ENCODE measurements at regions not wholly inside any gene's neighbourhood (a gene's known extent, or its start where the extent isn't known, plus 50 kb on each side); places are given as distances from the start of the nearest gene placed in this dataset.

DNA sequence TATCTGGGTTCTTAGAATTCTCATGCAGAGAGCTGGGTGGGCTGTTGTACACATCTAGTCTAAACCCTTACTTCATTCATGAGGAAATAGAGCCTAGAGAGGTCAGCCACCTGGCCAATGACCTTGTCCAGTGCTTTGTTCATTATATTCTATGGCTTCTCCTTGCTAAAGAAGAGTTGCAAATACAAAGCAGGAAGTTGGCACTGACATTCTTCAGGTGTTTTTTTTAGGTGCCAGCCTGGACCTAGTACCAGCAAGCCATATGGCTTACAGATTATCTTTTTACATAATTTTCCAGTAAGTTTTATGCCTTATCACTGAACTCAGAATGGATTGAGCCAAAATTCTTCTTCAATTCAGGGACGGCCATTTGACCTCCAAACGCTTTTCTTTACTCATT is 54.7 kb upstream of the PGM2 start:
- TF ChIP-seq, protein P1, sequence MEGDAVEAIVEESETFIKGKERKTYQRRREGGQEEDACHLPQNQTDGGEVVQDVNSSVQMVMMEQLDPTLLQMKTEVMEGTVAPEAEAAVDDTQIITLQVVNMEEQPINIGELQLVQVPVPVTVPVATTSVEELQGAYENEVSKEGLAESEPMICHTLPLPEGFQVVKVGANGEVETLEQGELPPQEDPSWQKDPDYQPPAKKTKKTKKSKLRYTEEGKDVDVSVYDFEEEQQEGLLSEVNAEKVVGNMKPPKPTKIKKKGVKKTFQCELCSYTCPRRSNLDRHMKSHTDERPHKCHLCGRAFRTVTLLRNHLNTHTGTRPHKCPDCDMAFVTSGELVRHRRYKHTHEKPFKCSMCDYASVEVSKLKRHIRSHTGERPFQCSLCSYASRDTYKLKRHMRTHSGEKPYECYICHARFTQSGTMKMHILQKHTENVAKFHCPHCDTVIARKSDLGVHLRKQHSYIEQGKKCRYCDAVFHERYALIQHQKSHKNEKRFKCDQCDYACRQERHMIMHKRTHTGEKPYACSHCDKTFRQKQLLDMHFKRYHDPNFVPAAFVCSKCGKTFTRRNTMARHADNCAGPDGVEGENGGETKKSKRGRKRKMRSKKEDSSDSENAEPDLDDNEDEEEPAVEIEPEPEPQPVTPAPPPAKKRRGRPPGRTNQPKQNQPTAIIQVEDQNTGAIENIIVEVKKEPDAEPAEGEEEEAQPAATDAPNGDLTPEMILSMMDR (IDR thresholded peaks at IDR 0.05; ENCODE audit: insufficient read depth, low read length, severe bottlenecking): no peak
- Histone ChIP-seq H3K36me3 (ENCODE audit: control insufficient read depth, insufficient read depth, low read length) (no peaks in the 10 kb centered on the region), H3K27me3 (ENCODE audit: control insufficient read depth, insufficient read depth, low read length) (no peaks in the 10 kb centered on the region), H3K4me3 (ENCODE audit: low read depth, low read length) (no peak overlapping the region)
- DNase-seq (ENCODE audit: low read depth): no peak
- FAIRE-seq: no peak

DNA sequence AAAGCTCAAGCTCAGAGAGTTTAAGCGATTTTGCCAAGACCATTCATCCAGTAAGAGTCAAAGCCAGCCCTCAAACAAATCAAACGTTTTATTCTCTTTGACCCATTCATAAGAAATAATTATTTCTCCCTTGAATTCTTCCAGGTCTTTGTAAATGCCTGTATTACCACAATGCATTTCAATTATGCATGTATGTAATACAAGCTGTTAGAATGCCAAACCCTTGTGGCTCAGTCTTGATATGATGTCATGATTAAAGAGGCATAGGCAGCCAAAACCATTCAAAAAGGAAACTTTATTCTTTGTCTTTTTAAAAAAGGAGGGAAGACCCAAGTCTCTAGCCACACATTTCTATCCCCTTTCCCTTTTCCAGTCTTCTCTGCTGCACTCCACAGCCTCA is 56.5 kb upstream of the PGM2 start:
- DNase-seq (ENCODE audit: low read depth) (peak; percentile 20), FAIRE-seq (no peak)
- TF ChIP-seq, protein P1 (IDR thresholded peaks at IDR 0.05; ENCODE audit: insufficient read depth, low read length, severe bottlenecking): no peak
- Histone ChIP-seq H3K36me3 (ENCODE audit: control insufficient read depth, insufficient read depth, low read length) (no peaks in the 10 kb centered on the region), H3K27me3 (ENCODE audit: control insufficient read depth, insufficient read depth, low read length) (no peaks in the 10 kb centered on the region), H3K4me3 (ENCODE audit: low read depth, low read length) (no peak overlapping the region)

DNA sequence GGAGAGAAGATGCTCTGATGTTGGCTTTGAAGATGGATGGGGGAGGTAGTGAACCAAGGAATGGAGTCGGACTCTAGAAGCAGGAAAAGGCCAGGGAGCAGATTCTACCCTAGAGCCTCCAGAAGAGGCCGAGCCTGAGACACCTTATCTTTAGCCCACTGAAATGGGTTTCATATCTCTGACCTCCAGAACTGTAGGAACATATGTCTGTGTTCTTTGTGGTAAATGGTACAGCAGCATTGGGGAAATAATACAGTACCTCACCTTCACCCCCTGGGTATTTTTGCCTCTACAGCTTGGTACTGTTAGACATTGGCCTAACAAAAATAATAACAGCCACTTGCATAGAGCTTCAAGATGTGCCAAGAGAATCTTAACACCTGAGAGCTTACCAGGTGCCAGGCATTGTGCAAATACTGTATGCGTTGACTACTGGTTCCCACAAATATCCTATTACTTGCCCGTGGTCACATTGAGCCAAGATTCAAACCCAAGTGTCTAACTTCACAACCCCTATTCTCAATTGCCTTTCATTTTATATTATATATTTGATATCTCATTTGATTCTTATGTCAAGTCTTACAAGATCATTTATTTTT is 57.0 kb upstream of the PGM2 start:
- no peak overlapping the region for H3K4me3 ChIP-seq (ENCODE audit: low read depth, low read length)
- DNase-seq (ENCODE audit: low read depth) (no peak), FAIRE-seq (no peak)
- H3K36me3 ChIP-seq (ENCODE audit: control insufficient read depth, insufficient read depth, low read length): no peaks in the 10 kb centered on the region
- H3K27me3 ChIP-seq (ENCODE audit: control insufficient read depth, insufficient read depth, low read length): no peaks in the 10 kb centered on the region
- TF ChIP-seq, protein P1 (IDR thresholded peaks at IDR 0.05; ENCODE audit: insufficient read depth, low read length, severe bottlenecking): no peak

DNA sequence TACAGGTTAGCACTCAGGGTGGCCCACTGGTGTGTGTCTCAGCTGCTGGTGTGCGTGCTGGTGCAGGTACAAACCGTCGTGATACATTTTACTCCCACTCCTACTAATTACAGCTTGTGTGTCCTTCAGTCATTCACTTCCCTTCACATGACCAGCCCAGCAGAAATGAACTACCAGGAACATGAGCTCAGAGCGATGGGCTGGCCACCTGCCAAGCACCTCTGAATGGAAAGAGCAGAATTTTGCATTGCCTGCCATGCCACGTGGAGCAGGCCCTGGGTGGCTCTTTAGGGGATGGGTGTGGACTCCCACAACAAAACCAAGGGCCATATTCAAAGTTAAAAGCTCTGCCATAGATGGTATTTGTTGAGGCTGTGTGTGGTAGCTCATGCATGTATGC is 58.9 kb upstream of the PGM2 start:
- no peak overlapping the region for H3K4me3 ChIP-seq (ENCODE audit: low read depth, low read length)
- DNase-seq (ENCODE audit: low read depth): peak; percentile 90
- H3K36me3 ChIP-seq (ENCODE audit: control insufficient read depth, insufficient read depth, low read length): no peaks in the 10 kb centered on the region
- no peak for FAIRE-seq
- H3K27me3 ChIP-seq (ENCODE audit: control insufficient read depth, insufficient read depth, low read length): no peaks in the 10 kb centered on the region
- TF ChIP-seq, protein P1 (IDR thresholded peaks at IDR 0.05; ENCODE audit: insufficient read depth, low read length, severe bottlenecking): no peak

DNA sequence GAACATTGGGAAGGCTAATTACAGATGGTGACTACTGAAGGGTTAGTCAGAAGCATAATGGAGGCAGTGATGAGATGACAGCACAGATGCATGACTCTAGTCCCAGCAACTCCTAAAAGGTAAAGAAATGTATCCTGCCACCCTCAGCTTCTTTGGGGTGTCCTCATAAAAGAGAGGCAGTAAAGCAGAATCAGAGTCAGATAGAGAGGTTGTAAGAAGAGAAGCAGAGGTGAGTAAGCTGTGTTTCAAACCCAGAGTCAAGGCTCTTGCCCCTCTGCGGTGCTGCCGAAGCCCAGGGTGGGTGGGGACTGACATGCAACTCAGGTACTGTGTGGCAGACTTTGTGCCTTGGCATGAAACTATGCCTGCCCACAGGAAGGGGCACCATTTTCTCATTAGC is 59.5 kb upstream of the PGM2 start:
- peak; percentile 18 for DNase-seq (ENCODE audit: low read depth)
- TF ChIP-seq, protein P1 (IDR thresholded peaks at IDR 0.05; ENCODE audit: insufficient read depth, low read length, severe bottlenecking): no peak
- no peak for FAIRE-seq
- Histone ChIP-seq H3K27me3 (ENCODE audit: control insufficient read depth, insufficient read depth, low read length) (no peaks in the 10 kb centered on the region), H3K36me3 (ENCODE audit: control insufficient read depth, insufficient read depth, low read length) (no peaks in the 10 kb centered on the region), H3K4me3 (ENCODE audit: low read depth, low read length) (no peak overlapping the region)

DNA sequence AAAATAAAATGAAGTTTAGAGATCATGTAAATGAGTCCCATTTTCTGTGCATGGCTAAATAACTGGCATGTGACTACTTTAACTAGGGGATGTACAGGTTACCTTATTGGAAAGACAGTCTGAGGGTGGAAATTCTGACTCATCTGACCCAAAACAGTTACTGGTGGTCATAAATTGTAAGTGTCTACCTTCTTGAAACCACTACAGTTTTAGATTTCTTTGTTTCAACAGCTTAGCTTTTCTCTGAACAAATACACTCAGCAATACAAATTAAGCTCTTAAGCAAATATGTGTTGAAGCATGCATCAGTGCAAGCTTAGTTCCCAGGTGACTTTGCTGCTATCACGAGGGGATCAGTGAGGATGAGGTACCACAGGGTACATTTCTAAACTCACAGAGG is 60.7 kb upstream of the PGM2 start:
- FAIRE-seq (no peak), DNase-seq (ENCODE audit: low read depth) (no peak)
- no peak overlapping the region for H3K4me3 ChIP-seq (ENCODE audit: low read depth, low read length)
- no peaks in the 10 kb centered on the region for H3K36me3 ChIP-seq (ENCODE audit: control insufficient read depth, insufficient read depth, low read length)
- TF ChIP-seq, protein P1 (IDR thresholded peaks at IDR 0.05; ENCODE audit: insufficient read depth, low read length, severe bottlenecking): no peak
- H3K27me3 ChIP-seq (ENCODE audit: control insufficient read depth, insufficient read depth, low read length): no peaks in the 10 kb centered on the region

Measured in bronchial epithelial cell (primary cell).